ENCODE measurements at regions not wholly inside any gene's neighbourhood (a gene's known extent, or its start where the extent isn't known, plus 50 kb on each side); places are given as distances from the start of the nearest gene placed in this dataset.
A peak's percentile ranks its signal among the peaks of the same experiment; 100 is the strongest.

GRCh38 chrX:39818750-39819149 lies 279.0 kb downstream of the BCOR start:
- Histone ChIP-seq H2AFZ (ENCODE audit: low read depth) (no peak overlapping the region), H3K27me3 (ENCODE audit: insufficient read depth) (peaks cover 5% of the 10 kb centered on the region), H3K4me3 (ENCODE audit: low read depth in 2 of 2, low read length in 1 of 2) (no peak overlapping the region), H3K36me3 (replicated peaks in 1 of 2; ENCODE audit: control insufficient read depth in 1 of 2, insufficient read depth in 2 of 2, low read length in 1 of 2) (no peaks in the 10 kb centered on the region), H3K4me2 (no peak overlapping the region), H4K20me1 (ENCODE audit: insufficient read depth) (no peaks in the 10 kb centered on the region), H3K9ac (no peak overlapping the region), H3K79me2 (ENCODE audit: insufficient read depth) (no peaks in the 10 kb centered on the region), H3F3A (replicated peaks; ENCODE audit: insufficient read depth) (no peaks in the 10 kb centered on the region), H3K27ac (ENCODE audit: low read depth in 2 of 2, low read length in 1 of 2) (peak overlapping the region in 1 of 2 experiments; percentile 92; a peak in 2 of 4 replicates), H3K9me3 (no peaks in the 10 kb centered on the region), H3K4me1 (ENCODE audit: control insufficient read depth in 1 of 2, insufficient read depth in 2 of 2, low read depth in 1 of 2, low read length in 1 of 2) (peaks cover 0 to 53% of the 10 kb centered on the region in 2 experiments; a peak in 1 of 4 replicates), H3K9me2 (no peaks in the 10 kb centered on the region)
- no peak for DNase-seq
- 50% methylated on average over 5 of the region's 7 CpGs for WGBS (ENCODE audit: low lambda C conversion rate)
- no peak for TF ChIP-seq POLR2AphosphoS5 (IDR thresholded peaks at IDR 0.05; ENCODE audit: low read depth, low read length)
- TF ChIP-seq GABPA (IDR thresholded peaks at IDR 0.05; ENCODE audit: low read depth): no peak
- no peak for TF ChIP-seq FOXM1 (IDR thresholded peaks at IDR 0.05; ENCODE audit: low read depth)
- TF ChIP-seq, protein P1, sequence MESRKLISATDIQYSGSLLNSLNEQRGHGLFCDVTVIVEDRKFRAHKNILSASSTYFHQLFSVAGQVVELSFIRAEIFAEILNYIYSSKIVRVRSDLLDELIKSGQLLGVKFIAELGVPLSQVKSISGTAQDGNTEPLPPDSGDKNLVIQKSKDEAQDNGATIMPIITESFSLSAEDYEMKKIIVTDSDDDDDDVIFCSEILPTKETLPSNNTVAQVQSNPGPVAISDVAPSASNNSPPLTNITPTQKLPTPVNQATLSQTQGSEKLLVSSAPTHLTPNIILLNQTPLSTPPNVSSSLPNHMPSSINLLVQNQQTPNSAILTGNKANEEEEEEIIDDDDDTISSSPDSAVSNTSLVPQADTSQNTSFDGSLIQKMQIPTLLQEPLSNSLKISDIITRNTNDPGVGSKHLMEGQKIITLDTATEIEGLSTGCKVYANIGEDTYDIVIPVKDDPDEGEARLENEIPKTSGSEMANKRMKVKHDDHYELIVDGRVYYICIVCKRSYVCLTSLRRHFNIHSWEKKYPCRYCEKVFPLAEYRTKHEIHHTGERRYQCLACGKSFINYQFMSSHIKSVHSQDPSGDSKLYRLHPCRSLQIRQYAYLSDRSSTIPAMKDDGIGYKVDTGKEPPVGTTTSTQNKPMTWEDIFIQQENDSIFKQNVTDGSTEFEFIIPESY (IDR thresholded peaks at IDR 0.05; ENCODE audit: borderline replicate concordance, low read depth): no peak
- TF ChIP-seq TEAD4 (IDR thresholded peaks at IDR 0.05; ENCODE audit: borderline replicate concordance, insufficient read depth): no peak
- TF ChIP-seq EP300 (IDR thresholded peaks at IDR 0.05; ENCODE audit: borderline replicate concordance in 1 of 2, low read depth in 1 of 2, low read length in 1 of 2): no peak
- TF ChIP-seq RFX5 (IDR thresholded peaks at IDR 0.05; ENCODE audit: low read length): no peak
- TF ChIP-seq MXI1 (IDR thresholded peaks at IDR 0.05; ENCODE audit: low read depth, low read length): no peak
- no peak for TF ChIP-seq SIN3A (IDR thresholded peaks at IDR 0.05; ENCODE audit: borderline replicate concordance, low read depth, low read length)
- no peak for TF ChIP-seq ELF1 (IDR thresholded peaks at IDR 0.05)
- no peak for TF ChIP-seq SMC3 (IDR thresholded peaks at IDR 0.05; ENCODE audit: low read depth, low read length)
- TF ChIP-seq NFIC (IDR thresholded peaks at IDR 0.05; ENCODE audit: borderline replicate concordance): no peak
- no peak for TF ChIP-seq YY1 (IDR thresholded peaks at IDR 0.05; ENCODE audit: low read depth)
- no peak for TF ChIP-seq MAX (IDR thresholded peaks at IDR 0.05; ENCODE audit: low read depth)
- TF ChIP-seq TAF1 (IDR thresholded peaks at IDR 0.05; ENCODE audit: borderline replicate concordance, low read depth, low read length): no peak
- no peak for TF ChIP-seq MEF2A (IDR thresholded peaks at IDR 0.05; ENCODE audit: borderline replicate concordance, low read depth)
- no peak for TF ChIP-seq RXRA (IDR thresholded peaks at IDR 0.05; ENCODE audit: borderline replicate concordance, low read depth)
- TF ChIP-seq GATA2 (CRISPR knock-in tag; IDR thresholded peaks at IDR 0.05): no peak
- TF ChIP-seq REST (IDR thresholded peaks at IDR 0.05; ENCODE audit: low read depth, low read length): no peak
- ChIA-PET CTCF (interaction anchor here (1.1 kb wide), 1 partner anchor 78 kb away, joined by 5 read pairs; no protein-coding TSS in a partner anchor), POLR2A (interaction anchor here (0.8 to 2.4 kb wide), 5 partner anchors 88 to 278 kb away, joined by 3 to 11 read pairs (median 5); no protein-coding TSS in a partner anchor)
